Erythroblast (primary cell): ENCODE measurements at regions not wholly inside any gene's neighbourhood (a gene's known extent, or its start where the extent isn't known, plus 50 kb on each side); places are given as distances from the start of the nearest gene placed in this dataset.

Experiments used
- GATA1 ChIP-seq: IDR thresholded peaks from 2 replicates; pipeline ENCODE4 v1.6.1; 2011; ENCODE audit warnings: low read depth, mild to moderate bottlenecking, control low read depth, low read length, moderate library complexity
- POLR2A ChIP-seq: IDR thresholded peaks from 2 replicates; pipeline ENCODE4 v1.6.1; 2011; ENCODE audit warnings: mild to moderate bottlenecking, low read length

- TF ChIP-seq POLR2A (no peak), GATA1 (no peak)
These were observed 90.9 kb upstream of the SPRY1 start for GRCh38 chr4:123305736-123306135.
